HG03159 (cell line): ENCODE measurements at regions not wholly inside any gene's neighbourhood (a gene's known extent, or its start where the extent isn't known, plus 50 kb on each side); places are given as distances from the start of the nearest gene placed in this dataset.

Experiments
- ATAC-seq: cut with Tn5 transposase; IDR thresholded peaks from one replicate; pipeline ENCODE4 v1.9.1; 2021; ENCODE audit warnings: mild to moderate bottlenecking, moderate library complexity; ENCODE audit not compliant: unreplicated experiment

- peak; percentile 43 for ATAC-seq
Measured at GRCh38 chr7:124257638-124258308, 224.9 kb upstream of the TMEM229A start.

DNA sequence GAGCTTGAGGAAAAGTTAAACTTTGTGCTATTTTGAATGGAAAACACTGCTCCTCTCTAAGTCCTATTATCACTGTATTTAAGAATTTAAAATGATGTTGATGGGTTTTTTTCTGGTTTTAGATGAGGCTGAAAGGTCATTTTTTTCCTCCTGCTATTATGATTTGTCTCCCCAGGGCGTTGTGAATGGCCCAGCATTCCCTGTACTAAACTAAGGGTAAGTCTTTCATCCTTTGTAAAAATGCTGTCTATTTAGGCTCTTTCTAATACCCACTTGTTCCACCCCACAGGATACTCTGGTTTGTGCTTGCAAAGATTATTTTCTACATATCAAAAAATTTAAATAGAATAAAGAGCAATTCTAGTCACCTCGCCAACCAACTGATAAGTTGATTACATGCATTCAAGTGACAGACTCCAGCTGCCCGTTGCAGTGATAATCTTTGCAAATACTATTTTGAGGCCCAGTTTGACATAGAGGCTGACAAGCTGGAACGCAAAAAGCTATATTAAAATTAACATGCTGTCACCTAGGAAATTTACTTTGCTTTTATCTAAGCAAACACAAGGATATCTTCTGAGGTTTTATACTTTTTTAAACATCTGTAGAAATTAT is 222.3 kb upstream of the TMEM229A start:
- no peak for ATAC-seq

- ATAC-seq: no peak
Measured at GRCh38 chr7:124254396-124254795, 221.5 kb upstream of the TMEM229A start.

DNA sequence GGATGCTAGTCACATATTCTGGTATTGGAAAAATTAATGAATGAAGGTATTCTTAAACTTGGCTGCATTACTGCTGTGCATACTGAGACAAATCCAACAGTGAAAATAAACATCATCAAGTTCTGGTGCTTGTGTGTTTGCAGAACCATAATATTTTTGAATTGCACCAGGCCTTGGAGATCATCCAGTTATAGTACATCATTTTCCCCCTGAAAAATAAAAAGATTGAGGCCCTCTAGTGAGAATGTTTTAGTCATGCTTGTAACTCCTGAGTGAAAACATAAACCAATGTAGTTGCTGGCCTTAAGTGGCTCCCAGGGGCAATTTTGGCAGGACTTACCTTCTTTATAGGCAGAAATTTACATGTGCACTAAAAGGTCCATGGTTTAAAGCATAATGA is 218.8 kb upstream of the TMEM229A start:
- ATAC-seq: no peak

DNA sequence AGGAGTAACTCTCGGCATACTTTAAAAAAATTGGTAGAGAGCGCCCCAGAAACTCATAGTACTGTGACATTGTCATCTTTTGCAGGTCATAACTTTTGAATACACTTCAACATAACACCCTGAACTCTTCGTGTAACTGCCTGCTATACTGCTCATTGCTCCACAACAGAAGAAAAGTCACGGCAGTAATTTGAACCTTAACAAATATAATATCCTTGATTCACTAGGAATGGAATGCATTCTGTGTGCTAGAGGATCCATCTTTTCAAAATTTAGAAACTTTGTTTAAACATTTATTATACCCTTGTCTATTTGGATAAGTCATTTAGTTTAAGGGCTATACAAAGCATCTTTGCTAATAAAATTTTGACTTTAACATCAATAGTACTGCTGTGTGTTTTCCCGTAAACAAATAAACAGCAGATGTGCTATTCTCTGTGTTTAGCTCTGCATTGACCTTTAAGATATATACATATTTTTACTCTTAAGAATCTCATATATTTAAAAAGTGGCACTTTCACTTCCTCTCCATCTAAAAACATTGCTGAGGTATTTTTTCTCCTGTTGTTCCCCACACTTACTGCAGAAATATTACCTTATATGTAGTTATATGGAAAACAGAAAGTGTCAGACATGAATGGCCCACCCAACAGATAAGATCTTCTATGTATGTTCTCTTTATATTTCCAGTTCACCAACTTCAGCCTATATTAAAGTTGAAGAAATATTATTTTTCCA is 217.6 kb upstream of the TMEM229A start:
- no peak for ATAC-seq

DNA sequence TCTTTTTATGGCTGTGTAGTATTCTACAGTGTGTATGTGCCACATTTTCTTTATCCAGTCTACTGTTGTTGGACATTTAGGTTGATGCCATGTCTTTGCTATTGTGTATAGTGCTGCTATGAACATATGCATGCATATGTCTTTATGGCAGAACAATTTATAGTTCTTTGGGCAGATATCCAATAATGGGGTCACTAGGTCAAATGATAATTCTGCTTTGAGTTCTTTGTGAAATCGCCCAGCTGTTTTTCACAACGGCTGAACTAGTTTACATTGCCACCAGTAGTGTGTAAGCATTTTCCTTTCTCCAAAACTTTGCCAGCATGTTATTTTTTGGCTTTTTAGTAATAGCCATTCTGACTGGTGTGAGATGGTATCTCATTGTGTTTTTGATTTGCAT is 214.8 kb upstream of the TMEM229A start:
- ATAC-seq: no peak

GRCh38 chr7:124246262-124246863 is 213.5 kb upstream of the TMEM229A start:
- no peak for ATAC-seq

DNA sequence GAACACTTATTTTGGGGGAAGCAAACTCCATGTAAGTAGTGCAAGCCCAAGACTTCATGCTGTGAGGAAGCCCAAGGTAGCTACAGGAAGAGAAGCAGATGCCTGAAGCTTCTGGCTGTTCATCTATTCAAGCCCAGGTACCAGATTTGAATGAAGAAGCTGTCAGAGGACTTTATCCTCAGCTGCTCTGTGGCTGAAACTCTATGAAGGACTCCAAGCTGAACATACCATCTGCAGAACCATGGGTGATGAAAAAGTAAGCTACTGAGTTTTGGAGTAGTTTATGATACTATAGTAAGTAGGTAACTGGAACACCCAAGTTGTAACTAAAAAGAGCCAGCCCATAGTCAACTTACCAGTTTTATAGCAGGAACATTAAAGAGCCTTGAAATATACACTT is 211.6 kb upstream of the TMEM229A start:
- peak; percentile 23 for ATAC-seq

DNA sequence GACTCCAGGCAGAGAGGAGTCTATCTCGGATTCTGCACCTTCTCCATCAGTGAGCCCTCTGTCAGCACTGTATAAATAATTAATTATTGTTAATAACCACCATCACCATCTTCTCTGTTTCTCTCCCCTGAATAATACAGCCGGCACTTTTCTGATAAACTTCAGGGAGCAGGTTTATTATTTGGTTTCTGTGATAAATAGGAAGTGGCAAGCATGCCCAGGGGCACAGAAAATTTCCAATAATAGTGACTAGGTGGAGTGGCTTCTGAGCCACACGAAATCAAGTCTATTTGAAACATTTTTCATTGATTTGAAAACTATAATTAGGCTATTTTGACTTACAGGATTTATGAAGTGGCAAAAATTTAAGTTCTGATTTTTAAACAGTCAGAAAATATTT is 186.8 kb upstream of the TMEM229A start:
- ATAC-seq: no peak

DNA sequence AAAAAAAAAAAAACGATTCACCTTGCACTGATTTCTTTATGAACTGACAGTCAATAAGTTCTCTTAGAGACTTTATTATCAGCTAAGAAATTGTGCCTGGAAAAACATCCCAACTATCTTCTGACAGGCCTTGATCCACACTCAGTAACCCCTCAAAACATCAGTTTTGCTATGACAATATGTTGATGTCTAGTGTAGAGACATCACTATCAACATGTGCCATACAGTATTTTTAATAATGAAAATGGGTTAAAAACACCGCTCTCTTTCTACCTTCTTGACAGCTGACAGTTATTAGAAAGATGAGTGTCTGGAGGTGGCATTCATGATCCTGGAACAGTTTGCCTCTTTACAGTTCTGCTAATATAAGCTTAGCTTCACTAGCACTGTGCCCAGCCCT is 175.8 kb upstream of the TMEM229A start:
- ATAC-seq: no peak

DNA sequence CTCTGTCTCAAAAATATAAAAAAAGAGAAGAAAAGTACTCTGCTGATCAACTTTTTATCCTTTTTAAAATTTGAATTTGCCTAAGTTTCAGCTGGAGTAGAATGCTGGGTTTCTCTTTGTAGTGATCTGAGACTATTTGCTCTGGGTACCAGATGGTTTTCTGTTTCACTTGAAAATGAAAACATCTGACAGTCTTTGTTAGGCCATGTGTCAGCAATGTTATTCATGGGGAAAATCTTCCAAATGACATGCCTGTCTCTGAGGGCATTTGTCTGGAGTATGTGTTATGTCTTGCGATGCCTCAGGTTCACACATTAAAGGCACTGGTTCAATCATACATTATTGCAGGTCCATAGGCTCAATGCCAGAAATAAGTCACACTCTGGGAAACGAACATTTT is 175.3 kb upstream of the TMEM229A start:
- no peak for ATAC-seq

GRCh38 chr7:124205526-124205925 is 172.7 kb upstream of the TMEM229A start:
- no peak for ATAC-seq

GRCh38 chr7:124202546-124202945 is 169.7 kb upstream of the TMEM229A start:
- no peak for ATAC-seq

GRCh38 chr7:124201768-124202349 is 169.0 kb upstream of the TMEM229A start:
- no peak for ATAC-seq

GRCh38 chr7:124196519-124196918 is 163.7 kb upstream of the TMEM229A start:
- ATAC-seq: no peak

- ATAC-seq: no peak
Measured at GRCh38 chr7:124192885-124193284, 160.0 kb upstream of the TMEM229A start.

DNA sequence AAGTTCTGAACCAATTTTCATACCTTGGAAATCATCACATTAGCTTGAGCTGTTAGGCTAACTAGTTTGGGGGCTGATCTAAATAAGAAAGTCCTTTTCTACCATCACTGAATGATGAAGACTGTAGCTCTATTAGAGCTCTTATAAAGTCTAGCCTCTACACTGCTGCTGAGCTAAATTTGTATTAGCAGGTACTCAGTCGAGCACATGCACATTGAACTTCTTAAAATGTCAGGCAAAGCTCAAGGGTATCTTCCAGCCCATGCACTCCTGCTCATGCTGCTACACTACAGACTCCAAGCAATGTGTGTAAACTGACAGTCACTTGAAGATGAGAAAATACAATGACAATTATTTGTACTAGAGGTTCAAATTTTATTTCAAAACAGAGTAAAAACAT is 158.8 kb upstream of the TMEM229A start:
- no peak for ATAC-seq

DNA sequence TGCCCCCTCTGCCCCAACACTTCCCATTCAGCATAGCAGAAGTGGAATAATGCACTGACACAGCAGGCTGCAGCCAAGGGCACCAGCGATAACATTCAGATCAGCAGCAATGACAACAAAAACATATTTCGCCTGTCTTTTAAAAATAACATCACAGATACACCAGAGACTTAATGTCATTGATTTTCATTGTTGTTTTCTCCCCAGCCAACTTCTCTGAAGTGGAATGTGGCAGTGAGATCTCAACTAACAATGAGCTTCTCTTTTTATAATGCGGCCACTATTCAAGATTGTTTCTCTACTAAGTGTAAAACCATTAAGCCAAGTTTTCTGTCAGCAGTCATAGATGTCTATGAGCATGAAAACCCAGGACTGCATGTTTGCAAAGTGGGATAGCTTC is 158.2 kb upstream of the TMEM229A start:
- no peak for ATAC-seq

DNA sequence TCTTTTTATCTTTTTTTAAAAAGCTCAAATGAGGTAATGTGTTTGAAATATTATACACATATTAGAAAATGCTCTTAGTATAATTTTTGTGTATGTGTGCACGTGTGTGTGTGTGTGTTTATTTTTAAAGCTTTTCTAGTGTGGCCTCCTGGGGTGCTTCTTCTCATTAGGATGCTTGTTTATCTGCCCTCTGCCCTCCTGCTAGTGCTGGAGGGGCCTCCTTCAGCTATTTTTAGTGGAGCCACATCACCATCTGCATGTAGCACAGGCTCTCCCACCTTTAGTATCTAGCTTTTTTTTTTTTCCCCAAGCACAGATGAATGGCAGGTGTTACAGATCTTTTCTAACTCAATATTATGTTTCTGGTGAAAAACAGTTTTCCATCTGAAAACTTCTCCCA is 155.7 kb upstream of the TMEM229A start:
- ATAC-seq: no peak

DNA sequence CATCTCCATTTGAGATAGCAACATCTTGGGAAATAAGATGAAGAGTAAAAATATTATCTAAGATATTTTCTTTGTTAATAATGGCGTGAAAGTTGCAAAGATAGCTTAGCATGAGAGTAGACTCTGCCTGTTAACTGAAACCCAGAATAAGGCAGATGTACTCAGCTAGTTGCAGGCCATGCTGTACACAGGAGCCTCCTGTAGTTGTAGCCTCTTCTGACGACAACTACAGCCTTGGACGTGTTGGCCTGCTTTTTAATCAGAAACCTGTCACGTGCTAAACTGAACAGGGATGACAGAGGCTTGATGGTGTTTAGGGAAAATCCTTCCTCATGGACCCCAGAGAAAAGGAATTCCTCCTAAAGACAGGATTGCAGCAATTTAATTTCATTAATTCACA is 155.1 kb upstream of the TMEM229A start:
- no peak for ATAC-seq

DNA sequence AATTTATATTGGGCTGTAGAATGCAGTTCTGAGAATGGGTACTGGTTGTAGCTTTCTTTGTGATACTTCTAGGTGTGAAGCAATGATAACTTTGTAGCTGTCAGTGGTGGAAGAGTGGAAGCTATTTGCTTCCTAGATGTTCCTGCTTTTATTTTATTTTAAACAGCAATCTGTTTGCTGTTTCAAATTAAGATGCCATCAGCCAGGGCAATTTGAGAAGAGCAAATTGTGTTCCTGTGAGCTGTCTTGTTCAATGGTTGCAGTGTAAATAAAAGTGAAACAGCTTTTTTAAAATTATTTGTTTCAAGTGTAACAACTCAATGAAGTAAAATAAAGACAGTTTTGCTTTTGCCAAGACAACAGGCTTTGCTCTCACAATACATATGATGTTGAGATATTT is 150.8 kb upstream of the TMEM229A start:
- no peak for ATAC-seq
